ENCODE measurements at regions not wholly inside any gene's neighbourhood (a gene's known extent, or its start where the extent isn't known, plus 50 kb on each side); places are given as distances from the start of the nearest gene placed in this dataset.
"Not testable (repeated sequence)": the region's sequence is repeated elsewhere in the genome, so short reads cannot be mapped to it uniquely, and the experiment has no call there.

DNA sequence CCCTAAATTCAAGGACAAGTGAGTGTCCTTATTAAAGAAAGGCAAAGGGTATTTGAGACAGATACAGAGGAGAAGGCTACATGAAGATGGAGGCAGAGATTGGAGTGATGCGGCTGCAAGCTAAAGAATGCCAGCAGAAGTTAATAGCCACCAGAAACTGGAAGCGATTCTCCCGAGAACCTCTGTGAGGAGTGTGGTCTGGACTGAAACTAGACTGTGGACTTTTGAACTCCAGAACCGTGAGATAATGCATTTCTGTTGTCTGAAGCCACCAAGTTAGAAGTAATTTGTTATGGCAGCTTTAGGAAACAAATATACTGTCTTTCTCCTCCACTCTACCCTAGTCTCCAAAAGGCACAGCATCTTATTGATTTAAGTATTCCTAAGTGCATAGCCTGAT is 80.3 kb upstream of the CREB5 start:
- no peak overlapping the region for H3K27ac ChIP-seq (ENCODE audit: low read depth, low read length)
- no peak overlapping the region for H3K4me3 ChIP-seq (ENCODE audit: low read depth in 1 of 2, low read length in 2 of 2)
- no peaks in the 10 kb centered on the region for H3K36me3 ChIP-seq (ENCODE audit: insufficient read depth, low read length)
- H3K27me3 ChIP-seq (ENCODE audit: control insufficient read depth in 1 of 2, insufficient read depth in 2 of 2, low read length in 2 of 2), result no peaks in the 10 kb centered on the region
- H3K9ac ChIP-seq (ENCODE audit: low read length), result no peak overlapping the region
- H3K4me1 ChIP-seq (ENCODE audit: insufficient read depth, low read length), result no peaks in the 10 kb centered on the region
- H3K9me3 ChIP-seq (ENCODE audit: low read length), result no peaks in the 10 kb centered on the region

DNA sequence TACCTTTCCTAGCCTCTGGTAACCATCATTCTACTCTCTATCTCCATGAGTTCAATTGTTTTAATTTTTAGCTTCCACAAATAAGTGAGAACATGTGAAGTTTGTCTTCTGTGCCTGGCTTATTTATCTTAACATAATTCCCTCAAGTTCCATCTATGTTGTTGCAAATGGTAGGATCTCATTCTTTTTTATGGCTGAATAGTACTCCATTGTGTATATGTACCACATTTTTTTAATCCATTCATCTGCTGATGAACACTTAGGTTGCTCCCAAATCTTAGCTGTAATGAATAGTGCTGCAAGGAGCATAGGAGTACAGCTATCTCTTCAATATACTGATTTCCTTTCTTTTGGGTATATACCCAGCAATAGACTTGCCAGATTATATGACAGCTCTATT is 78.8 kb upstream of the CREB5 start:
- not testable (repeated sequence) for H3K9me3 ChIP-seq (ENCODE audit: low read length); H3K9ac ChIP-seq (ENCODE audit: low read length); H3K27me3 ChIP-seq (ENCODE audit: control insufficient read depth in 1 of 2, insufficient read depth in 2 of 2, low read length in 2 of 2); H3K4me3 ChIP-seq (ENCODE audit: low read depth in 1 of 2, low read length in 2 of 2); H3K4me1 ChIP-seq (ENCODE audit: insufficient read depth, low read length); H3K27ac ChIP-seq (ENCODE audit: low read depth, low read length); H3K36me3 ChIP-seq (ENCODE audit: insufficient read depth, low read length)

- no peak overlapping the region for H3K9ac ChIP-seq (ENCODE audit: low read length)
- H3K36me3 ChIP-seq (ENCODE audit: insufficient read depth, low read length), result no peaks in the 10 kb centered on the region
- H3K4me1 ChIP-seq (ENCODE audit: insufficient read depth, low read length), result no peaks in the 10 kb centered on the region
Observed at GRCh38 chr7:28336806-28337205, 75.5 kb upstream of the CREB5 start.

DNA sequence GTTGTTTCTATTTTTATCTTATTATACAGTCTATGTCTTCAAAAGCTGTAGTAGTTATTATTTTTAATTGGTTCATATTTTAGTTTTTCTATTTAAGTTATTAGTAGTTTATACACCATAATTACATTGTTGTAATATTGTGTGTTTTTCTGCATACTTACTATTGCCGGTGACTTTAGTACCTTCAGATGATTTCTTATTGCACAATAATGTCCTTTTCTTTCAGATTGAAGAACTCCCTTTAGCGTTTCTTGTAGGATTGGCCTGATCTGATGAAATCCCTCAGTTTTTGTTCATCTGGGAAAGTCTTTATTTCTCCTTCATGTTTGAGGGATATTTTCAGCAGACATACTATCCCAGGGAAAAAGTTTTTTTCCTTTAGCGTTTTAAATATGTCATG is 74.3 kb upstream of the CREB5 start:
- H3K27ac ChIP-seq (ENCODE audit: low read depth, low read length), result no peak overlapping the region
- H3K9ac ChIP-seq (ENCODE audit: low read length), result no peak overlapping the region
- no peaks in the 10 kb centered on the region for H3K4me1 ChIP-seq (ENCODE audit: insufficient read depth, low read length)
- H3K4me3 ChIP-seq (ENCODE audit: low read depth in 1 of 2, low read length in 2 of 2), result no peak overlapping the region
- no peaks in the 10 kb centered on the region for H3K9me3 ChIP-seq (ENCODE audit: low read length)
- H3K36me3 ChIP-seq (ENCODE audit: insufficient read depth, low read length), result no peaks in the 10 kb centered on the region
- H3K27me3 ChIP-seq (ENCODE audit: control insufficient read depth in 1 of 2, insufficient read depth in 2 of 2, low read length in 2 of 2), result no peaks in the 10 kb centered on the region

More at GRCh38 chr7:28336806-28337205, 75.5 kb upstream of the CREB5 start:
- Histone ChIP-seq H3K4me3 (ENCODE audit: low read depth in 1 of 2, low read length in 2 of 2) (no peak overlapping the region), H3K27ac (ENCODE audit: low read depth, low read length) (no peak overlapping the region), H3K9me3 (ENCODE audit: low read length) (no peaks in the 10 kb centered on the region), H3K27me3 (ENCODE audit: control insufficient read depth in 1 of 2, insufficient read depth in 2 of 2, low read length in 2 of 2) (no peaks in the 10 kb centered on the region)

DNA sequence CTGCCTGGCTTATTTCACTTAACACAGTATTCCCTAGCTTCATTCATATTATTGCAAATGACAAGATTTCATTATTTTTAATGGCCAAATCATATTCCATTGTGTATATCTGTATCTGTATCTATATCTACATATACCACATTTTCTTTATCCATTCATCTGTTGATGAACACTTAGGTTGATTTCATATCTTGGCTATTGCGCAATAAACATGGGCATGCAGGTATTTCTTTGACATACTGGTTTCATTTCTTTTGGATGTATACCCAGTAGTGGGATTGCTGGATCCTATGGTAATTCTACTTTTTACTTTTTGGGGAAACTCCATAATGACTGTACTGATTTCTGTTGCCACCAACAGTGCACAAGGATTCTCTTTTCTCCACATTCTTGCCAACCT is 68.9 kb upstream of the CREB5 start:
- peaks cover 10% of the 10 kb centered on the region for H3K4me1 ChIP-seq (ENCODE audit: insufficient read depth, low read length)
- H3K9me3 ChIP-seq (ENCODE audit: low read length), result no peaks in the 10 kb centered on the region
- no peaks in the 10 kb centered on the region for H3K27me3 ChIP-seq (ENCODE audit: control insufficient read depth in 1 of 2, insufficient read depth in 2 of 2, low read length in 2 of 2)
- H3K9ac ChIP-seq (ENCODE audit: low read length), result no peak overlapping the region
- no peak overlapping the region for H3K27ac ChIP-seq (ENCODE audit: low read depth, low read length)
- no peaks in the 10 kb centered on the region for H3K36me3 ChIP-seq (ENCODE audit: insufficient read depth, low read length)
- no peak overlapping the region for H3K4me3 ChIP-seq (ENCODE audit: low read depth in 1 of 2, low read length in 2 of 2)

- Histone ChIP-seq H3K36me3 (ENCODE audit: insufficient read depth, low read length) (no peaks in the 10 kb centered on the region), H3K9ac (ENCODE audit: low read length) (no peak overlapping the region), H3K27ac (ENCODE audit: low read depth, low read length) (no peak overlapping the region), H3K27me3 (ENCODE audit: control insufficient read depth in 1 of 2, insufficient read depth in 2 of 2, low read length in 2 of 2) (no peaks in the 10 kb centered on the region), H3K9me3 (ENCODE audit: low read length) (no peaks in the 10 kb centered on the region), H3K4me1 (ENCODE audit: insufficient read depth, low read length) (peaks cover 13% of the 10 kb centered on the region), H3K4me3 (ENCODE audit: low read depth in 1 of 2, low read length in 2 of 2) (no peak overlapping the region)
Observed at GRCh38 chr7:28346256-28346655, 66.1 kb upstream of the CREB5 start.

- Histone ChIP-seq H3K27ac (ENCODE audit: low read depth, low read length) (no peak overlapping the region), H3K4me1 (ENCODE audit: insufficient read depth, low read length) (peaks cover 13% of the 10 kb centered on the region), H3K36me3 (ENCODE audit: insufficient read depth, low read length) (no peaks in the 10 kb centered on the region), H3K9me3 (ENCODE audit: low read length) (no peaks in the 10 kb centered on the region), H3K27me3 (ENCODE audit: control insufficient read depth in 1 of 2, insufficient read depth in 2 of 2, low read length in 2 of 2) (no peaks in the 10 kb centered on the region), H3K9ac (ENCODE audit: low read length) (no peak overlapping the region), H3K4me3 (ENCODE audit: low read depth in 1 of 2, low read length in 2 of 2) (no peak overlapping the region)
Observed at GRCh38 chr7:28346676-28347363, 65.5 kb upstream of the CREB5 start.

GRCh38 chr7:28347475-28348318 is 64.6 kb upstream of the CREB5 start:
- Histone ChIP-seq H3K4me1 (ENCODE audit: insufficient read depth, low read length) (peaks cover 13% of the 10 kb centered on the region), H3K9me3 (ENCODE audit: low read length) (no peaks in the 10 kb centered on the region), H3K27ac (ENCODE audit: low read depth, low read length) (no peak overlapping the region), H3K27me3 (ENCODE audit: control insufficient read depth in 1 of 2, insufficient read depth in 2 of 2, low read length in 2 of 2) (no peaks in the 10 kb centered on the region), H3K9ac (ENCODE audit: low read length) (no peak overlapping the region), H3K4me3 (ENCODE audit: low read depth in 1 of 2, low read length in 2 of 2) (no peak overlapping the region), H3K36me3 (ENCODE audit: insufficient read depth, low read length) (no peaks in the 10 kb centered on the region)

DNA sequence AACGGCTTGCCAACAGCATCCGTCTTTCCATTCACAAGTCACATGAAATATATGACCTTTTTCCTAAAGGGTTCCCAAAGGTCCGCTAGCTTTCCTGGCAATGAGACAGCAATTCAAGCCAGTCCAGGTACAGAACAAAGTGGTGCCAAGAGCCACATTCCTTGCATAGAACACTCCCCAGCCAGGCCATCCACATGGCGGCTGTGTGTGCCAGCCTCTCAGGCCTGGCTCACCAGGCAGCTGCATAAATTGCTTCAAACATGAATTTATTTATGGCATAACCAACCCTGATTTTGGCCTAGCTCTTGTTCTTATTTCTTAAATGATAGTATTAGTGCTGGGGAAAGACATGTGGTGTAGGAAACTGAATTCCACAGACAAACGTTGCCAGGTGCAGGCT is 63.7 kb upstream of the CREB5 start:
- Histone ChIP-seq H3K9me3 (ENCODE audit: low read length) (no peaks in the 10 kb centered on the region), H3K4me3 (ENCODE audit: low read depth in 1 of 2, low read length in 2 of 2) (no peak overlapping the region), H3K36me3 (ENCODE audit: insufficient read depth, low read length) (no peaks in the 10 kb centered on the region), H3K4me1 (ENCODE audit: insufficient read depth, low read length) (peaks cover 13% of the 10 kb centered on the region), H3K27me3 (ENCODE audit: control insufficient read depth in 1 of 2, insufficient read depth in 2 of 2, low read length in 2 of 2) (no peaks in the 10 kb centered on the region), H3K9ac (ENCODE audit: low read length) (no peak overlapping the region), H3K27ac (ENCODE audit: low read depth, low read length) (no peak overlapping the region)

- H3K36me3 ChIP-seq (ENCODE audit: insufficient read depth, low read length), result no peaks in the 10 kb centered on the region
- H3K4me3 ChIP-seq (ENCODE audit: low read depth in 1 of 2, low read length in 2 of 2), result no peak overlapping the region
- no peaks in the 10 kb centered on the region for H3K27me3 ChIP-seq (ENCODE audit: control insufficient read depth in 1 of 2, insufficient read depth in 2 of 2, low read length in 2 of 2)
- H3K4me1 ChIP-seq (ENCODE audit: insufficient read depth, low read length), result peaks cover 13% of the 10 kb centered on the region
- no peak overlapping the region for H3K9ac ChIP-seq (ENCODE audit: low read length)
- H3K27ac ChIP-seq (ENCODE audit: low read depth, low read length), result no peak overlapping the region
- H3K9me3 ChIP-seq (ENCODE audit: low read length), result no peaks in the 10 kb centered on the region
Observed at GRCh38 chr7:28349637-28350036, 62.7 kb upstream of the CREB5 start.

GRCh38 chr7:28350662-28351061 is 61.7 kb upstream of the CREB5 start:
- Histone ChIP-seq H3K27ac (ENCODE audit: low read depth, low read length) (no peak overlapping the region), H3K27me3 (ENCODE audit: control insufficient read depth in 1 of 2, insufficient read depth in 2 of 2, low read length in 2 of 2) (no peaks in the 10 kb centered on the region), H3K4me1 (ENCODE audit: insufficient read depth, low read length) (peaks cover 13% of the 10 kb centered on the region), H3K36me3 (ENCODE audit: insufficient read depth, low read length) (no peaks in the 10 kb centered on the region), H3K4me3 (ENCODE audit: low read depth in 1 of 2, low read length in 2 of 2) (no peak overlapping the region), H3K9ac (ENCODE audit: low read length) (no peak overlapping the region), H3K9me3 (ENCODE audit: low read length) (no peaks in the 10 kb centered on the region)

DNA sequence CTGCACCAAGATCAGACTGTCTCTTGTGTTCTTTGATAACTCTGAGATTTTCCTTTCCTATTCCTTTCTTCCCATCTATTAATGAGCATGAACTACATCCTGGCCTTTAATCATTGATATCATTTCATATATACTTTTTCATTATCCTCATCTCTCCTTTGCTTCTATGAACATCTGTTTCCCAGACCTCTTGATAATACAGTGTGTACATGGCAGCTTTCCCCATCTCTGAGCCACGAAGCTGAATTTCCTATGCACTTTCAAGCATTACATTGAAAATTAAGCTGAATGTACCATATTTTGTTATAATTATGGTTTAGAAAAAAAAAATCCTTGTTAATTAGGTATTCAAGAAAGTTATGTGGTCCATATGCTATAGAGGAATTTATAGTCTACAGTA is 60.9 kb upstream of the CREB5 start:
- Histone ChIP-seq H3K9ac (ENCODE audit: low read length) (no peak overlapping the region), H3K27me3 (ENCODE audit: control insufficient read depth in 1 of 2, insufficient read depth in 2 of 2, low read length in 2 of 2) (no peaks in the 10 kb centered on the region), H3K4me1 (ENCODE audit: insufficient read depth, low read length) (peaks cover 13% of the 10 kb centered on the region), H3K9me3 (ENCODE audit: low read length) (no peaks in the 10 kb centered on the region), H3K27ac (ENCODE audit: low read depth, low read length) (no peak overlapping the region), H3K36me3 (ENCODE audit: insufficient read depth, low read length) (no peaks in the 10 kb centered on the region), H3K4me3 (ENCODE audit: low read depth in 1 of 2, low read length in 2 of 2) (no peak overlapping the region)

Measured in muscle layer of colon (tissue), 2 donors.